ENCODE measurements at regions not wholly inside any gene's neighbourhood (a gene's known extent, or its start where the extent isn't known, plus 50 kb on each side); places are given as distances from the start of the nearest gene placed in this dataset.

GRCh38 chr17:72046178-72046577 lies 74.6 kb upstream of the SOX9 start:
- intact Hi-C loops (cut with DNase I) = no loop called here
- TF ChIP-seq POLR2AphosphoS5 (IDR thresholded peaks at IDR 0.05) (no peak), CTCF (IDR thresholded peaks at IDR 0.05) (no peak), POLR2A (IDR thresholded peaks at IDR 0.05) (no peak)
- DNase-seq (ENCODE audit: low spot score) = no peak

GRCh38 chr17:72046643-72047612 lies 73.9 kb upstream of the SOX9 start:
- TF ChIP-seq POLR2AphosphoS5 (IDR thresholded peaks at IDR 0.05) (no peak), CTCF (IDR thresholded peaks at IDR 0.05) (no peak), POLR2A (IDR thresholded peaks at IDR 0.05) (no peak)
- WGBS = 83% methylated on average over 14 of the region's 14 CpGs
- no peak overlapping the region for H3K4me3 ChIP-seq
- no peaks in the 10 kb centered on the region for H3K27me3 ChIP-seq (replicated peaks; ENCODE audit: insufficient read depth)
- H3K4me1 ChIP-seq (replicated peaks) = no peaks in the 10 kb centered on the region
- DNase-seq (ENCODE audit: low spot score) = no peak
- no peaks in the 10 kb centered on the region for H3K36me3 ChIP-seq
- intact Hi-C loops (cut with DNase I) = no loop called here
- no peaks in the 10 kb centered on the region for H3K9me3 ChIP-seq
- H3K27ac ChIP-seq = no peak overlapping the region

More at GRCh38 chr17:72046178-72046577, 74.6 kb upstream of the SOX9 start:
- H3K27ac ChIP-seq = no peak overlapping the region
- no peak overlapping the region for H3K4me3 ChIP-seq
- H3K36me3 ChIP-seq = no peaks in the 10 kb centered on the region
- H3K4me1 ChIP-seq (replicated peaks) = no peaks in the 10 kb centered on the region
- H3K9me3 ChIP-seq = no peaks in the 10 kb centered on the region
- 87% methylated on average over 3 of the region's 3 CpGs for WGBS
- H3K27me3 ChIP-seq (replicated peaks; ENCODE audit: insufficient read depth) = no peaks in the 10 kb centered on the region

- TF ChIP-seq POLR2A (IDR thresholded peaks at IDR 0.05) (no peak), CTCF (IDR thresholded peaks at IDR 0.05) (no peak), POLR2AphosphoS5 (IDR thresholded peaks at IDR 0.05) (no peak)
- Histone ChIP-seq H3K4me1 (replicated peaks) (no peaks in the 10 kb centered on the region), H3K36me3 (no peaks in the 10 kb centered on the region), H3K9me3 (no peaks in the 10 kb centered on the region), H3K4me3 (no peak overlapping the region), H3K27ac (no peak overlapping the region), H3K27me3 (replicated peaks; ENCODE audit: insufficient read depth) (peaks cover 1% of the 10 kb centered on the region)
- WGBS = 97% methylated on average over 2 of the region's 2 CpGs
- intact Hi-C loops (cut with DNase I) = no loop called here
- no peak for DNase-seq (ENCODE audit: low spot score)
Measured at GRCh38 chr17:72049914-72050313, 70.9 kb upstream of the SOX9 start.

- H3K36me3 ChIP-seq = no peaks in the 10 kb centered on the region
- H3K9me3 ChIP-seq = no peaks in the 10 kb centered on the region
- no peak overlapping the region for H3K4me3 ChIP-seq
- H3K27me3 ChIP-seq (replicated peaks; ENCODE audit: insufficient read depth) = peaks cover 1% of the 10 kb centered on the region
- TF ChIP-seq POLR2A (IDR thresholded peaks at IDR 0.05) (no peak), CTCF (IDR thresholded peaks at IDR 0.05) (no peak), POLR2AphosphoS5 (IDR thresholded peaks at IDR 0.05) (no peak)
- WGBS = 44% methylated on average over 11 of the region's 11 CpGs
- no peaks in the 10 kb centered on the region for H3K4me1 ChIP-seq (replicated peaks)
- intact Hi-C loops (cut with DNase I) = no loop called here
- no peak overlapping the region for H3K27ac ChIP-seq
- DNase-seq (ENCODE audit: low spot score) = no peak
Measured at GRCh38 chr17:72053036-72053435, 67.8 kb upstream of the SOX9 start.

- WGBS = 30% methylated on average over 12 of the region's 12 CpGs
- DNase-seq (ENCODE audit: low spot score) = no peak
- Histone ChIP-seq H3K4me1 (replicated peaks) (no peaks in the 10 kb centered on the region), H3K27me3 (replicated peaks; ENCODE audit: insufficient read depth) (peaks cover 1% of the 10 kb centered on the region), H3K9me3 (no peaks in the 10 kb centered on the region), H3K4me3 (no peak overlapping the region), H3K27ac (no peak overlapping the region), H3K36me3 (no peaks in the 10 kb centered on the region)
- TF ChIP-seq POLR2AphosphoS5 (IDR thresholded peaks at IDR 0.05) (no peak), CTCF (IDR thresholded peaks at IDR 0.05) (no peak), POLR2A (IDR thresholded peaks at IDR 0.05) (no peak)
- intact Hi-C loops (cut with DNase I) = no loop called here
Measured at GRCh38 chr17:72053449-72053848, 67.4 kb upstream of the SOX9 start.
